ENCODE measurements at regions not wholly inside any gene's neighbourhood (a gene's known extent, or its start where the extent isn't known, plus 50 kb on each side); places are given as distances from the start of the nearest gene placed in this dataset.

DNA sequence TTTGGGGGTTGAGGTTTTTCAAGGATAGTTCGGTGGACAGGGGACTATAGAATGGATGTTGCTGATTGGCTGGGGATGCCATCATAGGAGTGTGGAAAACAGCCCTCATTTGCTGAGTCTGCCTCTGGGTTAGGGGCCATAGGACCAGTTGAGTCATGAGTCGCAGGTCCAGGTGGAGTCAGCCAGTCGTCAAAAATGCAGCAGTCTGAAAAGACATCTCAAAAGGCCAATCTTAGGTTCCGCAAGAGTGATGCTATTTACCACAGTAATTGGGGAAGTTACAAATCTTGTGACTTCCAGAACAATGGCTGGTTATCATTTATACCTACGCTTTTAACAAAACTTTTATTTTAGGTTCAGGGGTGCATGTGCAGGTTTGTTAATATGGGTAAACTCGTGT, 276.0 kb upstream of the DMRT1 start:
- Histone ChIP-seq H3K4me1 (ENCODE audit: control insufficient read depth, insufficient read depth, low read length, poor library complexity, severe bottlenecking) (no peaks in the 10 kb centered on the region), H3K27me3 (replicated peaks; ENCODE audit: control insufficient read depth, insufficient read depth, low read length, poor library complexity, severe bottlenecking) (no peaks in the 10 kb centered on the region), H3K27ac (ENCODE audit: insufficient read depth, low read length, poor library complexity, severe bottlenecking) (no peak overlapping the region), H3K9me3 (ENCODE audit: control insufficient read depth, low read length) (no peaks in the 10 kb centered on the region), H3K36me3 (ENCODE audit: control insufficient read depth, insufficient read depth, low read length) (no peaks in the 10 kb centered on the region), H3K4me3 (ENCODE audit: insufficient read depth, low read depth, low read length, poor library complexity, severe bottlenecking) (no peak overlapping the region)
- DNase-seq = no peak

DNA sequence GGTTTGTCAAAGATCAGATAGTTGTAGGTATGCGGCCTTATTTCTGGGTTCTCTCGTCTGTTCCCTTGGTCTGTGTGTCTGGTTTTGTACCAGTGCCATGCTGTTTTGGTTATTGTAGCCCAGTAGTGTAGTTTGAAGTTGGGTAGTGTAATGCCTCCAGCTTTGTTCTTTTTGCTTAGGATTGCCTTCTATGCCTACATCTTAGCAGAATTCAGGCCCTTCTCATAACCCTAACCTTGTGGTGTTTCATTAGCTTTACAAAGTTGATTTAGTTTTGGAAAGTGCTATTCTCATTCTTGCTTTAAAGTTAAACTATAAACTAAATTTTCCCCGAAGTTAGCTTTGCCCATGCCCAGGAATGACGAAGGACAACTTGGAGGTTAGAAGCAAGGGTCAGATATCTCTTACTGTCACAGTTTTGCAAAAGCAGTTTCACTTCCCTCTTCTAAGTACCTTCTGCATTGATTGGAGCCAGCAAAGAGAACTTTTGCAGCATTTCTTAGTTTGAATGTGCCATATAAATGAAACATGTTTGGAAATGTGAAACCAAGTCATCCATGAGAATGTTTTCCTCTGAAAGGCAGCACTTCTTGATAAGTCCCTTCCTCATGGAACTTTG, 274.3 kb upstream of the DMRT1 start:
- no peak overlapping the region for H3K27ac ChIP-seq (ENCODE audit: insufficient read depth, low read length, poor library complexity, severe bottlenecking)
- H3K4me3 ChIP-seq (ENCODE audit: insufficient read depth, low read depth, low read length, poor library complexity, severe bottlenecking) = no peak overlapping the region
- H3K36me3 ChIP-seq (ENCODE audit: control insufficient read depth, insufficient read depth, low read length) = no peaks in the 10 kb centered on the region
- no peaks in the 10 kb centered on the region for H3K9me3 ChIP-seq (ENCODE audit: control insufficient read depth, low read length)
- no peaks in the 10 kb centered on the region for H3K4me1 ChIP-seq (ENCODE audit: control insufficient read depth, insufficient read depth, low read length, poor library complexity, severe bottlenecking)
- DNase-seq = no peak
- H3K27me3 ChIP-seq (replicated peaks; ENCODE audit: control insufficient read depth, insufficient read depth, low read length, poor library complexity, severe bottlenecking) = no peaks in the 10 kb centered on the region

DNA sequence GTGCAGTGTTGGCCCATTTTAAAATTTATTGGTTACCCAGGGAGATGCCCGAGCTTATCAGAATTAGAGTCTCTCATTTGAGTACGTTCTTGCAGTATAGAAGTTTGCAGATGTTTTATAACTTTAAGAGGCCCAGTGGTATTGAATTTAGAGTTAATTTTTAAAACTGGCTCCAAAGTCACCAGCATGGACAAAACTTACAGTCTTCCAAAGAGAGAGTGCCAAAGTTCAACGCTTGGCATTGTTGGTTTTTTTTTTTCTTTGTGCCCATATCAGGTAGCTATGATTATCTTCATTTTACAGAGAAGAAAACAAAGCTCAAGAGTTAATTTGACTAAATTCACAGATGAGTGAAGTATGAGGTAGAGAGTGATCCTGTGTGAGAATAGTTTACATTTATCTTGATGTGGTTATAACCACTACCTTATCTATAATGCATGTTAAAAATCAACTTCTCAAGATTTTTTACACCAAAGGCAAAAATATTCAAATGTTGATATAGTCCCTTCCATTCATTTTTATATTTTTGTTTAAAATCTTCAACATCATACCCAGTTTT, 273.7 kb upstream of the DMRT1 start:
- Histone ChIP-seq H3K4me1 (ENCODE audit: control insufficient read depth, insufficient read depth, low read length, poor library complexity, severe bottlenecking) (no peaks in the 10 kb centered on the region), H3K9me3 (ENCODE audit: control insufficient read depth, low read length) (no peaks in the 10 kb centered on the region), H3K27me3 (replicated peaks; ENCODE audit: control insufficient read depth, insufficient read depth, low read length, poor library complexity, severe bottlenecking) (no peaks in the 10 kb centered on the region), H3K36me3 (ENCODE audit: control insufficient read depth, insufficient read depth, low read length) (no peaks in the 10 kb centered on the region), H3K27ac (ENCODE audit: insufficient read depth, low read length, poor library complexity, severe bottlenecking) (no peak overlapping the region), H3K4me3 (ENCODE audit: insufficient read depth, low read depth, low read length, poor library complexity, severe bottlenecking) (no peak overlapping the region)
- DNase-seq = no peak

GRCh38 chr9:569296-569695, 272.2 kb upstream of the DMRT1 start:
- no peaks in the 10 kb centered on the region for H3K4me1 ChIP-seq (ENCODE audit: control insufficient read depth, insufficient read depth, low read length, poor library complexity, severe bottlenecking)
- no peaks in the 10 kb centered on the region for H3K9me3 ChIP-seq (ENCODE audit: control insufficient read depth, low read length)
- no peaks in the 10 kb centered on the region for H3K36me3 ChIP-seq (ENCODE audit: control insufficient read depth, insufficient read depth, low read length)
- no peaks in the 10 kb centered on the region for H3K27me3 ChIP-seq (replicated peaks; ENCODE audit: control insufficient read depth, insufficient read depth, low read length, poor library complexity, severe bottlenecking)
- no peak overlapping the region for H3K4me3 ChIP-seq (ENCODE audit: insufficient read depth, low read depth, low read length, poor library complexity, severe bottlenecking)
- no peak overlapping the region for H3K27ac ChIP-seq (ENCODE audit: insufficient read depth, low read length, poor library complexity, severe bottlenecking)
- DNase-seq = no peak

- Histone ChIP-seq H3K27me3 (replicated peaks; ENCODE audit: control insufficient read depth, insufficient read depth, low read length, poor library complexity, severe bottlenecking) (no peaks in the 10 kb centered on the region), H3K4me3 (ENCODE audit: insufficient read depth, low read depth, low read length, poor library complexity, severe bottlenecking) (no peak overlapping the region), H3K27ac (ENCODE audit: insufficient read depth, low read length, poor library complexity, severe bottlenecking) (no peak overlapping the region), H3K4me1 (ENCODE audit: control insufficient read depth, insufficient read depth, low read length, poor library complexity, severe bottlenecking) (no peaks in the 10 kb centered on the region), H3K36me3 (ENCODE audit: control insufficient read depth, insufficient read depth, low read length) (no peaks in the 10 kb centered on the region), H3K9me3 (ENCODE audit: control insufficient read depth, low read length) (no peaks in the 10 kb centered on the region)
- DNase-seq = no peak
Observed at GRCh38 chr9:570187-570586, 271.3 kb upstream of the DMRT1 start.

- no peak for DNase-seq
- no peaks in the 10 kb centered on the region for H3K4me1 ChIP-seq (ENCODE audit: control insufficient read depth, insufficient read depth, low read length, poor library complexity, severe bottlenecking)
- H3K4me3 ChIP-seq (ENCODE audit: insufficient read depth, low read depth, low read length, poor library complexity, severe bottlenecking) = no peak overlapping the region
- no peaks in the 10 kb centered on the region for H3K9me3 ChIP-seq (ENCODE audit: control insufficient read depth, low read length)
- H3K27me3 ChIP-seq (replicated peaks; ENCODE audit: control insufficient read depth, insufficient read depth, low read length, poor library complexity, severe bottlenecking) = no peaks in the 10 kb centered on the region
- H3K36me3 ChIP-seq (ENCODE audit: control insufficient read depth, insufficient read depth, low read length) = no peaks in the 10 kb centered on the region
- no peak overlapping the region for H3K27ac ChIP-seq (ENCODE audit: insufficient read depth, low read length, poor library complexity, severe bottlenecking)
Observed at GRCh38 chr9:571066-571465, 270.4 kb upstream of the DMRT1 start.

- DNase-seq = no peak
- Histone ChIP-seq H3K4me1 (ENCODE audit: control insufficient read depth, insufficient read depth, low read length, poor library complexity, severe bottlenecking) (no peaks in the 10 kb centered on the region), H3K27ac (ENCODE audit: insufficient read depth, low read length, poor library complexity, severe bottlenecking) (no peak overlapping the region)
Observed at GRCh38 chr9:571741-572140, 269.8 kb upstream of the DMRT1 start.

DNA sequence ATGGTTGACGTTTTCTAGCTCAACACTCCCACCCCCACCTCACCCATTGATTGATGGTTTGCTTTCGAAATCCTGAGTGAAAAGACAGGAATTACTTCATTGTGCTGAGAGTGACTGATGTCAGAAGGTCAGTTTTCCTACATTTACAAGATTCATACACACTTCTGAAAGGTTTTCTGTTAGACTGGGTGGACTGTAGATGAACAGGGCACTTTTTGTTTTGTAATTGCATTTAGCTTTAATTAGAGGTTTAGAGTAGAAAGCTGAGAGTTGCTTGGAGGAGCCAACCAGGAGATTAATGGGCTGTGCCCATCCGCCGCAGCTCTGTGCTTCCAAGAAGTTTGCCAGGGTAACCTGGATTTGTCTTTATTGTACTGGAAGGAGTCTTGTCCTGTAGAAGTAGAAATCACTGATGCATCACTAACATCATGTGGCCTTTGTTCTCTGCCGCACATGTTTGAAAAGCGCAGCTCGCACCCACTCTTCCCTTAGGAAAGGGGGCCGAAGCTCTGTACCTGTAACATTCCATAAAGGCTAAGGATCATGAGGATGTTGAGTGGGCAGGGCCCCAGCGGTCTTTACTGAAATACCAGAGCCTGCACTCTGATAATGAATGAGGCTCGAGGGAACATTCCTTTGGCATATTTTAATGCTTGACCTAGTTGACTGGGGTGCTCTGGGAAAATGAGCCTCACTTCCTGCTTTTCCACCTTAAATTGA, 267.6 kb upstream of the DMRT1 start:
- Histone ChIP-seq H3K4me1 (ENCODE audit: control insufficient read depth, insufficient read depth, low read length, poor library complexity, severe bottlenecking) (no peaks in the 10 kb centered on the region), H3K36me3 (ENCODE audit: control insufficient read depth, insufficient read depth, low read length) (no peaks in the 10 kb centered on the region), H3K27me3 (replicated peaks; ENCODE audit: control insufficient read depth, insufficient read depth, low read length, poor library complexity, severe bottlenecking) (no peaks in the 10 kb centered on the region), H3K4me3 (ENCODE audit: insufficient read depth, low read depth, low read length, poor library complexity, severe bottlenecking) (no peak overlapping the region), H3K27ac (ENCODE audit: insufficient read depth, low read length, poor library complexity, severe bottlenecking) (no peak overlapping the region), H3K9me3 (ENCODE audit: control insufficient read depth, low read length) (no peaks in the 10 kb centered on the region)
- DNase-seq = no peak

More at GRCh38 chr9:571741-572140, 269.8 kb upstream of the DMRT1 start:
- no peaks in the 10 kb centered on the region for H3K9me3 ChIP-seq (ENCODE audit: control insufficient read depth, low read length)
- no peaks in the 10 kb centered on the region for H3K27me3 ChIP-seq (replicated peaks; ENCODE audit: control insufficient read depth, insufficient read depth, low read length, poor library complexity, severe bottlenecking)
- H3K4me3 ChIP-seq (ENCODE audit: insufficient read depth, low read depth, low read length, poor library complexity, severe bottlenecking) = no peak overlapping the region
- H3K36me3 ChIP-seq (ENCODE audit: control insufficient read depth, insufficient read depth, low read length) = no peaks in the 10 kb centered on the region

- Histone ChIP-seq H3K27me3 (replicated peaks; ENCODE audit: control insufficient read depth, insufficient read depth, low read length, poor library complexity, severe bottlenecking) (no peaks in the 10 kb centered on the region), H3K9me3 (ENCODE audit: control insufficient read depth, low read length) (no peaks in the 10 kb centered on the region), H3K36me3 (ENCODE audit: control insufficient read depth, insufficient read depth, low read length) (no peaks in the 10 kb centered on the region), H3K4me3 (ENCODE audit: insufficient read depth, low read depth, low read length, poor library complexity, severe bottlenecking) (no peak overlapping the region), H3K4me1 (ENCODE audit: control insufficient read depth, insufficient read depth, low read length, poor library complexity, severe bottlenecking) (no peaks in the 10 kb centered on the region), H3K27ac (ENCODE audit: insufficient read depth, low read length, poor library complexity, severe bottlenecking) (no peak overlapping the region)
- DNase-seq = no peak
Observed at GRCh38 chr9:575139-575538, 266.4 kb upstream of the DMRT1 start.

GRCh38 chr9:580652-581342, 260.7 kb upstream of the DMRT1 start:
- no peak for DNase-seq
- no peaks in the 10 kb centered on the region for H3K9me3 ChIP-seq (ENCODE audit: control insufficient read depth, low read length)
- H3K27me3 ChIP-seq (replicated peaks; ENCODE audit: control insufficient read depth, insufficient read depth, low read length, poor library complexity, severe bottlenecking) = no peaks in the 10 kb centered on the region
- no peaks in the 10 kb centered on the region for H3K36me3 ChIP-seq (ENCODE audit: control insufficient read depth, insufficient read depth, low read length)
- H3K4me1 ChIP-seq (ENCODE audit: control insufficient read depth, insufficient read depth, low read length, poor library complexity, severe bottlenecking) = no peaks in the 10 kb centered on the region
- H3K4me3 ChIP-seq (ENCODE audit: insufficient read depth, low read depth, low read length, poor library complexity, severe bottlenecking) = no peak overlapping the region
- no peak overlapping the region for H3K27ac ChIP-seq (ENCODE audit: insufficient read depth, low read length, poor library complexity, severe bottlenecking)
